ENCODE measurements at regions not wholly inside any gene's neighbourhood (a gene's known extent, or its start where the extent isn't known, plus 50 kb on each side); places are given as distances from the start of the nearest gene placed in this dataset.

- no peak for DNase-seq
Observed at GRCh38 chr14:38761033-38761432, 342.0 kb downstream of the SEC23A start.

GRCh38 chr14:38758661-38759060 is 344.4 kb downstream of the SEC23A start:
- DNase-seq = no peak

GRCh38 chr14:38755036-38755435 is 348.0 kb downstream of the SEC23A start:
- DNase-seq = no peak

GRCh38 chr14:38752750-38753149 is 350.3 kb downstream of the SEC23A start:
- DNase-seq = no peak

GRCh38 chr14:38752341-38752740 is 350.7 kb downstream of the SEC23A start:
- DNase-seq = no peak

GRCh38 chr14:38751459-38751858 is 351.6 kb downstream of the SEC23A start:
- DNase-seq = no peak

GRCh38 chr14:38749936-38750335 is 353.1 kb downstream of the SEC23A start:
- DNase-seq = no peak

GRCh38 chr14:38745861-38746260 is 357.2 kb downstream of the SEC23A start:
- no peak for DNase-seq

- DNase-seq = no peak
Observed at GRCh38 chr14:38743966-38744584, 359.0 kb downstream of the SEC23A start.

- DNase-seq = no peak
Observed at GRCh38 chr14:38737686-38738407, 365.2 kb downstream of the SEC23A start.

GRCh38 chr14:38735005-38735404 is 368.0 kb downstream of the SEC23A start:
- DNase-seq = no peak

- no peak for DNase-seq
Observed at GRCh38 chr14:38731962-38732361, 371.1 kb downstream of the SEC23A start.

- no peak for DNase-seq
Observed at GRCh38 chr14:38730420-38730819, 372.6 kb downstream of the SEC23A start.

GRCh38 chr14:38727731-38728130 is 375.3 kb downstream of the SEC23A start:
- DNase-seq = no peak

- no peak for DNase-seq
Observed at GRCh38 chr14:38724621-38725020, 378.4 kb downstream of the SEC23A start.

GRCh38 chr14:38723959-38724358 is 379.1 kb downstream of the SEC23A start:
- no peak for DNase-seq

GRCh38 chr14:38723277-38723676 is 379.8 kb downstream of the SEC23A start:
- DNase-seq = no peak

- DNase-seq = no peak
Observed at GRCh38 chr14:38721822-38722431, 381.1 kb downstream of the SEC23A start.

GRCh38 chr14:38718519-38718918 is 384.5 kb downstream of the SEC23A start:
- no peak for DNase-seq

GRCh38 chr14:38716926-38717325 is 386.1 kb downstream of the SEC23A start:
- no peak for DNase-seq

- peak; percentile 57 for DNase-seq
Observed at GRCh38 chr14:38710881-38711280, 392.2 kb downstream of the SEC23A start.

GRCh38 chr14:38710196-38710595 is 392.8 kb downstream of the SEC23A start:
- no peak for DNase-seq

GRCh38 chr14:38705220-38705619 is 397.8 kb downstream of the SEC23A start:
- no peak for DNase-seq

- DNase-seq = no peak
Observed at GRCh38 chr14:38704220-38704619, 398.8 kb downstream of the SEC23A start.

Measured in DMS153 (cell line).